ENCODE measurements at regions not wholly inside any gene's neighbourhood (a gene's known extent, or its start where the extent isn't known, plus 50 kb on each side); places are given as distances from the start of the nearest gene placed in this dataset.

GRCh38 chr6:11425431-11425871 lies 112.1 kb upstream of the TMEM170B start:
- 60 to 66% methylated on average over 5 of the region's 5 CpGs for WGBS, 2 donors
- peak overlapping the region in 2 of 4 donors; percentile 74 to 82 for H3K27ac ChIP-seq
- H3K4me1 ChIP-seq = peaks cover 0 to 64% (median 32%) of the 10 kb centered on the region in 4 donors

GRCh38 chr6:11424395-11425034 lies 113.0 kb upstream of the TMEM170B start:
- no peak for TF ChIP-seq POLR2A (IDR thresholded peaks at IDR 0.05)
- TF ChIP-seq CTCF (IDR thresholded peaks at IDR 0.05) = no peak
- TF ChIP-seq EP300 (IDR thresholded peaks at IDR 0.05) = no peak
- Histone ChIP-seq H3K4me1 (peaks cover 0 to 56% (median 27%) of the 10 kb centered on the region in 4 donors), H3K27me3 (no peaks in the 10 kb centered on the region), H3K9me3 (peaks cover 0 to 4% (median 0%) of the 10 kb centered on the region in 4 donors), H3K4me3 (no peak overlapping the region), H3K36me3 (no peaks in the 10 kb centered on the region), H3K27ac (peak overlapping the region in 2 of 4 donors; percentile 21 to 36)
- 61 to 75% methylated on average over 4 of the region's 4 CpGs for WGBS, 2 donors
- DNase-seq (ENCODE audit: low spot score in 2 of 2) = no peak

More at GRCh38 chr6:11425431-11425871, 112.1 kb upstream of the TMEM170B start:
- H3K27me3 ChIP-seq = no peaks in the 10 kb centered on the region
- H3K9me3 ChIP-seq = peaks cover 0 to 4% (median 0%) of the 10 kb centered on the region in 4 donors
- H3K4me3 ChIP-seq = no peak overlapping the region
- DNase-seq (ENCODE audit: low spot score in 2 of 2) = no peak
- no peaks in the 10 kb centered on the region for H3K36me3 ChIP-seq
- TF ChIP-seq CTCF (IDR thresholded peaks at IDR 0.05) (no peak), EP300 (IDR thresholded peaks at IDR 0.05) (no peak), POLR2A (IDR thresholded peaks at IDR 0.05) (no peak)

GRCh38 chr6:11423667-11424066 lies 113.9 kb upstream of the TMEM170B start:
- H3K27ac ChIP-seq = peak overlapping the region in 2 of 4 donors; percentile 21 to 36
- WGBS, 2 donors = 96 to 98% methylated on average over 1 of the region's 1 CpG
- no peak overlapping the region for H3K4me3 ChIP-seq
- H3K27me3 ChIP-seq = no peaks in the 10 kb centered on the region
- peaks cover 0 to 4% (median 0%) of the 10 kb centered on the region in 4 donors for H3K9me3 ChIP-seq
- no peaks in the 10 kb centered on the region for H3K36me3 ChIP-seq
- DNase-seq (ENCODE audit: low spot score in 2 of 2) = no peak
- TF ChIP-seq POLR2A (IDR thresholded peaks at IDR 0.05) (no peak), EP300 (IDR thresholded peaks at IDR 0.05) (peak in 1 of 2 donors; percentile 69), CTCF (IDR thresholded peaks at IDR 0.05) (no peak)
- H3K4me1 ChIP-seq = peaks cover 0 to 48% (median 19%) of the 10 kb centered on the region in 4 donors

- Histone ChIP-seq H3K4me1 (peaks cover 0 to 42% (median 13%) of the 10 kb centered on the region in 4 donors), H3K27me3 (no peaks in the 10 kb centered on the region), H3K4me3 (no peak overlapping the region), H3K9me3 (peaks cover 0 to 4% (median 0%) of the 10 kb centered on the region in 4 donors), H3K36me3 (no peaks in the 10 kb centered on the region), H3K27ac (peak overlapping the region in 2 of 4 donors; percentile 21 to 36)
- TF ChIP-seq EP300 (IDR thresholded peaks at IDR 0.05) (no peak), POLR2A (IDR thresholded peaks at IDR 0.05) (no peak), CTCF (IDR thresholded peaks at IDR 0.05) (no peak)
- no peak for DNase-seq (ENCODE audit: low spot score in 2 of 2)
- 68 to 92% methylated on average over 1 of the region's 1 CpG for WGBS, 2 donors
Measured at GRCh38 chr6:11423072-11423471, 114.5 kb upstream of the TMEM170B start.

GRCh38 chr6:11419763-11420453 lies 117.6 kb upstream of the TMEM170B start:
- peaks cover 0 to 10% (median 0%) of the 10 kb centered on the region in 4 donors for H3K4me1 ChIP-seq
- TF ChIP-seq CTCF (IDR thresholded peaks at IDR 0.05) (no peak), EP300 (IDR thresholded peaks at IDR 0.05) (no peak), POLR2A (IDR thresholded peaks at IDR 0.05) (no peak)
- H3K36me3 ChIP-seq = no peaks in the 10 kb centered on the region
- H3K4me3 ChIP-seq = no peak overlapping the region
- no peak overlapping the region for H3K27ac ChIP-seq
- no peak for DNase-seq (ENCODE audit: low spot score in 2 of 2)
- H3K27me3 ChIP-seq = no peaks in the 10 kb centered on the region
- H3K9me3 ChIP-seq = peaks cover 0 to 4% (median 0%) of the 10 kb centered on the region in 4 donors
